CD4-positive, CD25-positive, alpha-beta regulatory T cell (primary cell): ENCODE measurements at regions not wholly inside any gene's neighbourhood (a gene's known extent, or its start where the extent isn't known, plus 50 kb on each side); places are given as distances from the start of the nearest gene placed in this dataset.

Experiments used
- ATAC-seq, 2 donors: fragments of 150-1000 bp; cut with Tn5 transposase; one replicate each; pipeline ENCODE4 v1.10.0; 2021; ENCODE audit warnings: low read depth in 2 of 2, moderate number of reproducible peaks in 2 of 2, moderate library complexity in 1 of 2
- DNase-seq, 3 donors: peaks; one replicate each; pipeline versions ENCODE4 v3.0.0 to v3.0.0-alpha.2; 2012 to 2022; ENCODE audit warnings: mixed read lengths in 1 of 3
- H3K27ac ChIP-seq: one replicate; pipeline ENCODE4 v1.7.0; 2013; ENCODE audit warnings: mild to moderate bottlenecking, low read length; ENCODE audit not compliant: insufficient read depth, poor library complexity, severe bottlenecking
- H3K27me3 ChIP-seq: one replicate; pipeline ENCODE4 v1.7.0; 2013; ENCODE audit warnings: low read length; ENCODE audit not compliant: control insufficient read depth, insufficient read depth
- H3K36me3 ChIP-seq: one replicate; pipeline ENCODE4 v1.7.0; 2013; ENCODE audit warnings: mild to moderate bottlenecking, low read length, moderate library complexity; ENCODE audit not compliant: control insufficient read depth, insufficient read depth
- H3K4me1 ChIP-seq: 2 replicates; pipeline ENCODE4 v1.7.0; 2013; ENCODE audit warnings: mild to moderate bottlenecking, low read length; ENCODE audit not compliant: insufficient read depth, control insufficient read depth, poor library complexity, severe bottlenecking
- H3K4me3 ChIP-seq: one replicate; pipeline ENCODE4 v1.7.0; 2013; ENCODE audit warnings: low read depth, mild to moderate bottlenecking, low read length, moderate library complexity
- H3K9me3 ChIP-seq, 2 experiments: 1 replicate in 1 of 2; 2 replicates in 1 of 2; pipeline ENCODE4 v1.7.0; 2013; ENCODE audit warnings: low read length in 2 of 2, mild to moderate bottlenecking in 1 of 2, moderate library complexity in 1 of 2; ENCODE audit not compliant: control insufficient read depth in 2 of 2
- H3K27ac Mint-ChIP-seq, 3 donors: one replicate each; pipeline ENCODE4 v1.8.0; 2020 to 2022; ENCODE audit warnings: mild to moderate bottlenecking in 3 of 3, mixed read lengths in 3 of 3, moderate library complexity in 2 of 3
- H3K27me3 Mint-ChIP-seq: one replicate; pipeline ENCODE4 v1.8.0; 2022; ENCODE audit warnings: mild to moderate bottlenecking, mixed read lengths
- H3K36me3 Mint-ChIP-seq: one replicate; pipeline ENCODE4 v1.8.0; 2020; ENCODE audit warnings: mixed read lengths
- H3K4me1 Mint-ChIP-seq, 4 donors: one replicate each; pipeline ENCODE4 v1.8.0; 2020 to 2022; ENCODE audit warnings: mixed read lengths in 4 of 4, mild to moderate bottlenecking in 1 of 4
- H3K4me3 Mint-ChIP-seq, 4 donors: one replicate each; pipeline ENCODE4 v1.8.0; 2020 to 2022; ENCODE audit warnings: mild to moderate bottlenecking in 4 of 4, mixed read lengths in 4 of 4, moderate library complexity in 3 of 4
- H3K9me3 Mint-ChIP-seq, 7 donors: one replicate each; pipeline ENCODE4 v1.8.0; 2020 to 2022; ENCODE audit warnings: mixed read lengths in 7 of 7, mild to moderate bottlenecking in 3 of 7, moderate library complexity in 2 of 7

DNA sequence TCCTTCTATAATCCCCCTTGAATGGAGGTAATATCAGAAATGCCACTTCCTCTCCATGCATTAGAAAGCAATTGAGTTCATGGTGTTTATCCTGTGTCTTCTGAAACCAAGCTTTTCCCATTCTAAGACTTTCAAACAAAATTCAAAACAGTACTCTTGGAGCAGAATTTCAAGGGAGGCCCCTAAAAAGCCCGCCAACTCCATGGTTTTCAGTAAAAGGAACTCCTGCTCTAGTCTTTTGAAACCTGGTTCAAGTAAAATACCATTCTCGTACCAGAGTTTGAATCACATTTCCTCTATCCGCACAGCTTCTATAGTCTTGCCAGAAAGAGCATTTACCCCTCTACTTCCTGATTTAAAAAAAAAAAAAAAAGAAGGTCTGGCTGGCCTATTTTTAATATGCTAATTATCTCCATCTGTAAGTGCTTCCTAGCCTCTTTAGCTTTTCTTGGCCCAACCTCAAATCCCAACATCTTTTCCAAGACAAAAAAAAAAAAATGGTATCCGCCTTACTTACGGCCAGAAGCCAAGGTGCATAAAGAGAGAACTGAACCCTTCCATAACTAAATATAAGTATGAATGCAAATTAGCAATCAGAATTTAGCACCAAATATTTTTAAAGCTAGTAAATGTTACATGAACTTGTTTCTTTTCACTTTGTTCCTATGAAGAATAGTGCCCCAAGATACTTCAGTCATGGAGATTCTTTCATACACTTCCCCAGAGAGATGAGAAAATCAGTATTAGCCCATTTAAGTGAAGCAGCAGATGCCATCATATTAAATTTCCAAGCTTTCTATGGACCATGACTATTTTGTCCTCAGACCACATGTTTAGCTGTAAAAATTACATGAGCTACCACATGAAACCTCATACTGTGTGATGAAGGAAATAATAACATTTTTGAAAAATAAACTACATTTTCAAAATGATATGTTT lies 199.9 kb upstream of the FAM3C start:
- H3K9me3 Mint-ChIP-seq: peaks cover 0 to 6% (median 0%) of the 10 kb centered on the region in 7 donors
- Histone ChIP-seq H3K27me3 (no peaks in the 10 kb centered on the region), H3K4me3 (no peak overlapping the region), H3K27ac (no peak overlapping the region), H3K9me3 (no peaks in the 10 kb centered on the region), H3K36me3 (no peaks in the 10 kb centered on the region), H3K4me1 (no peaks in the 10 kb centered on the region)
- DNase-seq: no peak
- H3K27ac Mint-ChIP-seq: no peak overlapping the region
- ATAC-seq: no peak
- no peak overlapping the region for H3K4me3 Mint-ChIP-seq
- H3K27me3 Mint-ChIP-seq: no peaks in the 10 kb centered on the region
- no peaks in the 10 kb centered on the region for H3K4me1 Mint-ChIP-seq
- H3K36me3 Mint-ChIP-seq: no peaks in the 10 kb centered on the region

DNA sequence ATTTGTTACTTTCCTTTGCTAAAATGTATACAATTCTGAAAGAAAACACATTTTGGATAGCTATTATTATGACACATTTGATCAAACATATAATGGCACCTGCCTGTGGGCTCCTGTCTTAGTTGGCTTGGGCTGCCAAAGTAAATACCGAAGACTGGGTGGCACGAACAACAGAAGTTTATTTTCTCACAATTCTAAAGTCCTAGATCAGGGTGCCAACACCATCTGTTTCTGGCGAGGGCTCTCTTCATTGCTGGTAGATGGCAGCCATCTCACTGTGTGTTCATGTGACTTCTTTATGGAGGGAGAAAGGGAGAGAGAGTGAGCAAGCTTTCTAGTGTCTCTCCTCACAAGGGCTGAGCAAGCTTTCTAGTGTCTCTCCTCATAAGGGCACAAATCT lies 195.8 kb upstream of the FAM3C start:
- ATAC-seq (no peak), DNase-seq (no peak)
- Histone ChIP-seq H3K27me3 (no peaks in the 10 kb centered on the region), H3K36me3 (no peaks in the 10 kb centered on the region), H3K4me1 (no peaks in the 10 kb centered on the region), H3K4me3 (no peak overlapping the region), H3K9me3 (no peaks in the 10 kb centered on the region), H3K27ac (no peak overlapping the region)
- no peak overlapping the region for H3K27ac Mint-ChIP-seq
- no peaks in the 10 kb centered on the region for H3K27me3 Mint-ChIP-seq
- H3K36me3 Mint-ChIP-seq: no peaks in the 10 kb centered on the region
- H3K4me1 Mint-ChIP-seq: no peaks in the 10 kb centered on the region
- no peak overlapping the region for H3K4me3 Mint-ChIP-seq
- peaks cover 0 to 6% (median 0%) of the 10 kb centered on the region in 7 donors for H3K9me3 Mint-ChIP-seq

GRCh38 chr7:121587435-121587834 lies 191.3 kb upstream of the FAM3C start:
- Histone ChIP-seq H3K4me3 (no peak overlapping the region), H3K9me3 (no peaks in the 10 kb centered on the region), H3K27ac (no peak overlapping the region), H3K27me3 (no peaks in the 10 kb centered on the region), H3K36me3 (no peaks in the 10 kb centered on the region), H3K4me1 (no peaks in the 10 kb centered on the region)
- no peak overlapping the region for H3K4me3 Mint-ChIP-seq
- H3K4me1 Mint-ChIP-seq: no peaks in the 10 kb centered on the region
- ATAC-seq: no peak
- H3K36me3 Mint-ChIP-seq: no peaks in the 10 kb centered on the region
- H3K27me3 Mint-ChIP-seq: no peaks in the 10 kb centered on the region
- DNase-seq: no peak
- H3K27ac Mint-ChIP-seq: no peak overlapping the region
- H3K9me3 Mint-ChIP-seq: peaks cover 0 to 2% (median 0%) of the 10 kb centered on the region in 7 donors

DNA sequence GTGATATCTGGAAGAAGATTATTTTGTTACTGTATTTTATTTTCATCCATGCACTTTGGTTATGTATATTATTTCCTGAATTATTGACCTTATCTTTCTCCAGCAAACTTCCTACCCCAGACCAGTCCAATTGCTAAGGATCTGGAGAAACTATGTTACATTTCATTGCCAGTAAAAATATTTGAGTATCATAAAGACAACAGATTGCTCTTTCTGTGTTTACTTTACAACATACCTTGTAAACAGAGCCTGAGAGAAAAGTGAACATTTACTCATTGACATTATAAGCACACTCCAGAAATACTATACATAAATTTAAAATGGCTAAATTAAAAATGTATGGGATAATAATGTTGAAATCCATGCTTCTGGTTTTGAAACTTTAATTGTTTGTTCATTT lies 186.2 kb upstream of the FAM3C start:
- no peaks in the 10 kb centered on the region for H3K27me3 Mint-ChIP-seq

DNA sequence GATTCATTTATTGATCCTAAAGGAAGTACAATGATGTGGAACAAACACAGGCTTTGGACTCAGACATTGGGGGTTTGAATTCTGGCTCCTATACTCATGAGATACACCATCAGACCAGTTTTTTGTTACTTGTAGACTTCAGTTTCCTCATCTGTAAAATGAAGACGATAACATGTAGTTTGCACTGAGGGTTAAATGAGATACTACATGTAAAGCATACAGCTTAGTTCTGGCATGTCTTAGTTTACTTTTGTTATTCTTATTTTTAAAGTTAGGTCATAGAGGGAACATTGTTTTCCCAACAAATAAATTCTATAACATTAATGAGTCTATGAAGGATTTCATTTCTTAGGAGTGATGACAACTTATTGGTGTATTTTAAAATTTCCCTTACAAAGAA lies 183.5 kb upstream of the FAM3C start:
- H3K4me3 ChIP-seq: no peak overlapping the region
- ATAC-seq (no peak), DNase-seq (no peak)
- no peak overlapping the region for H3K27ac ChIP-seq
- H3K9me3 ChIP-seq: no peaks in the 10 kb centered on the region
- H3K4me3 Mint-ChIP-seq: no peak overlapping the region
- no peaks in the 10 kb centered on the region for H3K27me3 Mint-ChIP-seq
- no peak overlapping the region for H3K27ac Mint-ChIP-seq
- H3K4me1 ChIP-seq: no peaks in the 10 kb centered on the region
- peaks cover 0 to 1% (median 0%) of the 10 kb centered on the region in 7 donors for H3K9me3 Mint-ChIP-seq
- peaks cover 8% of the 10 kb centered on the region for H3K27me3 ChIP-seq
- no peaks in the 10 kb centered on the region for H3K4me1 Mint-ChIP-seq
- no peaks in the 10 kb centered on the region for H3K36me3 ChIP-seq
- no peaks in the 10 kb centered on the region for H3K36me3 Mint-ChIP-seq

More for the DNA sequence above, 186.2 kb upstream of the FAM3C start:
- Mint-ChIP-seq H3K36me3 (no peaks in the 10 kb centered on the region), H3K4me3 (no peak overlapping the region), H3K9me3 (peaks cover 0 to 1% (median 0%) of the 10 kb centered on the region in 7 donors), H3K27ac (no peak overlapping the region), H3K4me1 (no peaks in the 10 kb centered on the region)
- Histone ChIP-seq H3K9me3 (no peaks in the 10 kb centered on the region), H3K4me1 (no peaks in the 10 kb centered on the region), H3K4me3 (no peak overlapping the region), H3K27me3 (no peaks in the 10 kb centered on the region), H3K27ac (no peak overlapping the region), H3K36me3 (no peaks in the 10 kb centered on the region)
- DNase-seq: no peak
- no peak for ATAC-seq

DNA sequence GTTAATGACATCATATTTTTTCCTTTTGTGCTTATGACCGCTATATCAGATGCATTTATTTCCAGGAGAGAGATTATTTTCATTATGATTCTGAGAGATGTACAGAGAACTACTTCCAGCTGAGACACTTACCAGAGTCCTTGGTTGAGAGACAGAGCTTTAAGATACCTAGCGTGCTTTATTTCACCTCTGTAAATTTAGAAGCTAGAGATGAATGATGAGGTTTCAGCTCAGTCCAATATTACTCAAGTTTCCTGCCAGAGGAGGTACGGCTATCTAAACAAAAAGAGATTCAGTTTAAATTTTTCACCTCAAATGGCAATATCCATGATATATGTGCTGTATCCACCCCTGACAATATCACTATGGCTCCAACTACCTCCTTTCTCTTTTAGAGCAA lies 182.6 kb upstream of the FAM3C start:
- no peak overlapping the region for H3K4me3 ChIP-seq
- DNase-seq: no peak
- Mint-ChIP-seq H3K36me3 (no peaks in the 10 kb centered on the region), H3K27ac (no peak overlapping the region), H3K27me3 (no peaks in the 10 kb centered on the region), H3K4me1 (no peaks in the 10 kb centered on the region), H3K9me3 (peaks cover 0 to 1% (median 0%) of the 10 kb centered on the region in 7 donors), H3K4me3 (no peak overlapping the region)
- no peaks in the 10 kb centered on the region for H3K36me3 ChIP-seq
- H3K27ac ChIP-seq: no peak overlapping the region
- no peaks in the 10 kb centered on the region for H3K4me1 ChIP-seq
- ATAC-seq: no peak
- H3K9me3 ChIP-seq: no peaks in the 10 kb centered on the region
- H3K27me3 ChIP-seq: peaks cover 8% of the 10 kb centered on the region

DNA sequence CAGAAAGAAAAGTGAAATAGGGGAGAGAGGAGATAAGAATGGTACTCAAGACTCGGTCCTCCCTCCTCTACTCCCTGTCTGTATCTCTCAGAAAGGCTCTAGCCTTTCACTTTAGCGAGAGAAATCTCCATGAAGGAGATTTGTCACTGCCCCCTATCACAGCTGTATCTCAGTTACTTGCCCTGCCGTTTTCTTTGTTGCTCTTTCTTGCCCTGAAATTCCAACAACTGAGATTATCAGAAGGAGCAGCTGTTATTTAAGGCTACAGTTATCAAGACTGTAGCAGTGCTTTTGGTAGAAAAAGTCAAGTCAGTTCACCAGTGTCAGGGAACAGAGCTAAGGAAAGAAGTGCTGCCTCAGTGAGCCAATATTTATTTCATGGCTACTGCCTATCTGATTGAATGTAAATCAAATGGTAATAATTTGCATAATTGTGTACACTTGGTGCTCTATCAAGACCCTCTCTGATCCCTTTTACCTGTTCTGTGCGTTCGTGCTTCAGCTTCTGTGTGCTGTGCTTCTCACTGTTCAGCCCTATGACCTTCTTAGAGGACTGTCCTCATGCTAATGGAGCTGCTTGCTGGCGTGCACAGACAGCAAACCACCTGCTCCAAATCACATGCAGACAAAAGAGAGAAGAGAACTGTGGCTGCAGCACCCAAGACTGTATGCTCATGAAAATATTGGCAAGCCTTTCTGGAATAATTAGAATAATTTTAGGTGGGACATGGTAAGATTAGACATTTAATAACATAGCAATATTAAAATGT lies 180.2 kb upstream of the FAM3C start:
- H3K27me3 Mint-ChIP-seq: no peaks in the 10 kb centered on the region
- H3K9me3 Mint-ChIP-seq: no peaks in the 10 kb centered on the region

More for the DNA sequence above, 180.2 kb upstream of the FAM3C start:
- H3K27ac ChIP-seq: no peak overlapping the region
- Mint-ChIP-seq H3K4me1 (no peaks in the 10 kb centered on the region), H3K36me3 (no peaks in the 10 kb centered on the region), H3K4me3 (no peak overlapping the region), H3K27ac (no peak overlapping the region)
- no peaks in the 10 kb centered on the region for H3K36me3 ChIP-seq
- ATAC-seq (no peak), DNase-seq (no peak)
- H3K9me3 ChIP-seq: no peaks in the 10 kb centered on the region
- H3K27me3 ChIP-seq: peaks cover 8% of the 10 kb centered on the region
- no peaks in the 10 kb centered on the region for H3K4me1 ChIP-seq
- no peak overlapping the region for H3K4me3 ChIP-seq
